CD4-positive, alpha-beta T cell treated with Interferon gamma for 1 hour (primary cell): ENCODE measurements at regions not wholly inside any gene's neighbourhood (a gene's known extent, or its start where the extent isn't known, plus 50 kb on each side); places are given as distances from the start of the nearest gene placed in this dataset.

ENCODE experiments used
- DNase-seq: peaks from one replicate; pipeline ENCODE4 v3.0.0-alpha.2; 2020

GRCh38 chr1:219391297-219391696, 217.6 kb downstream of the LYPLAL1 start:
- DNase-seq = no peak

- DNase-seq = no peak
Measured at GRCh38 chr1:219387211-219387610, 213.5 kb downstream of the LYPLAL1 start.

- DNase-seq = no peak
Measured at GRCh38 chr1:219385787-219386427, 212.2 kb downstream of the LYPLAL1 start.

- no peak for DNase-seq
Measured at GRCh38 chr1:219383281-219383680, 209.6 kb downstream of the LYPLAL1 start.

- DNase-seq = no peak
Measured at GRCh38 chr1:219381396-219381795, 207.7 kb downstream of the LYPLAL1 start.

- DNase-seq = no peak
Measured at GRCh38 chr1:219380463-219380862, 206.8 kb downstream of the LYPLAL1 start.

GRCh38 chr1:219379691-219380090, 206.0 kb downstream of the LYPLAL1 start:
- DNase-seq = no peak

- no peak for DNase-seq
Measured at GRCh38 chr1:219374636-219375035, 201.0 kb downstream of the LYPLAL1 start.

GRCh38 chr1:219374046-219374566, 200.4 kb downstream of the LYPLAL1 start:
- no peak for DNase-seq

- no peak for DNase-seq
Measured at GRCh38 chr1:219373616-219373935, 199.9 kb downstream of the LYPLAL1 start.

GRCh38 chr1:219372916-219373615, 199.4 kb downstream of the LYPLAL1 start:
- DNase-seq = no peak

- DNase-seq = no peak
Measured at GRCh38 chr1:219371471-219371870, 197.8 kb downstream of the LYPLAL1 start.

- no peak for DNase-seq
Measured at GRCh38 chr1:219367496-219367895, 193.8 kb downstream of the LYPLAL1 start.

GRCh38 chr1:219365451-219365850, 191.8 kb downstream of the LYPLAL1 start:
- DNase-seq = no peak

GRCh38 chr1:219362702-219363101, 189.0 kb downstream of the LYPLAL1 start:
- no peak for DNase-seq

- DNase-seq = no peak
Measured at GRCh38 chr1:219359126-219359525, 185.4 kb downstream of the LYPLAL1 start.

- no peak for DNase-seq
Measured at GRCh38 chr1:219358080-219358479, 184.4 kb downstream of the LYPLAL1 start.

GRCh38 chr1:219354962-219355361, 181.3 kb downstream of the LYPLAL1 start:
- no peak for DNase-seq

- no peak for DNase-seq
Measured at GRCh38 chr1:219352961-219353651, 179.4 kb downstream of the LYPLAL1 start.

- DNase-seq = no peak
Measured at GRCh38 chr1:219350172-219350931, 176.7 kb downstream of the LYPLAL1 start.

GRCh38 chr1:219347921-219348391, 174.3 kb downstream of the LYPLAL1 start:
- DNase-seq = no peak

GRCh38 chr1:219347376-219347775, 173.7 kb downstream of the LYPLAL1 start:
- DNase-seq = no peak

GRCh38 chr1:219345953-219346352, 172.3 kb downstream of the LYPLAL1 start:
- no peak for DNase-seq
